Chondrocyte (in vitro differentiated cells): ENCODE measurements at regions not wholly inside any gene's neighbourhood (a gene's known extent, or its start where the extent isn't known, plus 50 kb on each side); places are given as distances from the start of the nearest gene placed in this dataset.
"Not testable (repeated sequence)": the region's sequence is repeated elsewhere in the genome, so short reads cannot be mapped to it uniquely, and the experiment has no call there.

Experiments
- DNase-seq: peaks from one replicate; pipeline ENCODE4 v3.0.0; 2021; ENCODE audit warnings: mixed read lengths, low spot score
- H3K27ac Mint-ChIP-seq: one replicate; pipeline ENCODE4 v1.8.0; 2021; ENCODE audit warnings: mild to moderate bottlenecking, moderate library complexity, mixed read lengths; ENCODE audit not compliant: unreplicated experiment
- H3K27me3 Mint-ChIP-seq: 2 replicates; pipeline ENCODE4 v1.8.0; 2021; ENCODE audit warnings: low read depth, mixed read lengths
- H3K36me3 Mint-ChIP-seq: 2 replicates; pipeline ENCODE4 v1.8.0; 2021; ENCODE audit warnings: low read depth, mixed read lengths
- H3K4me1 Mint-ChIP-seq: 2 replicates; pipeline ENCODE4 v1.8.0; 2021; ENCODE audit warnings: low read depth, mild to moderate bottlenecking, mixed read lengths
- H3K4me3 Mint-ChIP-seq: one replicate; pipeline ENCODE4 v1.8.0; 2021; ENCODE audit warnings: mild to moderate bottlenecking, moderate library complexity, mixed read lengths; ENCODE audit not compliant: unreplicated experiment
- H3K9me3 Mint-ChIP-seq: 2 replicates; pipeline ENCODE4 v1.8.0; 2021; ENCODE audit warnings: low read depth, mixed read lengths
- CTCF ChIP-seq: fragments of 200-600 bp; sonication (generic); IDR thresholded peaks from 2 replicates; pipeline ENCODE4 v1.5.0; 2021; ENCODE audit warnings: antibody characterized with exemption, mild to moderate bottlenecking, moderate library complexity

GRCh38 chr15:91368611-91369010, 268.6 kb downstream of the SV2B start:
- H3K9me3 Mint-ChIP-seq, result peaks cover 35% of the 10 kb centered on the region
- no peaks in the 10 kb centered on the region for H3K36me3 Mint-ChIP-seq
- no peak overlapping the region for H3K27ac Mint-ChIP-seq

GRCh38 chr15:91369823-91370222, 269.8 kb downstream of the SV2B start:
- DNase-seq, result no peak
- H3K27me3 Mint-ChIP-seq, result peaks cover 2% of the 10 kb centered on the region
- H3K36me3 Mint-ChIP-seq, result no peaks in the 10 kb centered on the region
- TF ChIP-seq CTCF, result no peak
- no peak overlapping the region for H3K4me3 Mint-ChIP-seq
- no peak overlapping the region for H3K27ac Mint-ChIP-seq
- H3K9me3 Mint-ChIP-seq, result peaks cover 34% of the 10 kb centered on the region
- H3K4me1 Mint-ChIP-seq, result no peaks in the 10 kb centered on the region

More at GRCh38 chr15:91368611-91369010, 268.6 kb downstream of the SV2B start:
- TF ChIP-seq CTCF, result no peak
- no peak for DNase-seq
- Mint-ChIP-seq H3K4me3 (no peak overlapping the region), H3K27me3 (peaks cover 2% of the 10 kb centered on the region), H3K4me1 (no peaks in the 10 kb centered on the region)

- not testable (repeated sequence) for H3K4me1 Mint-ChIP-seq, H3K27ac Mint-ChIP-seq, DNase-seq, H3K36me3 Mint-ChIP-seq, H3K27me3 Mint-ChIP-seq, H3K4me3 Mint-ChIP-seq
- peaks cover 24% of the 10 kb centered on the region for H3K9me3 Mint-ChIP-seq
Observed at GRCh38 chr15:91371345-91371744, 271.3 kb downstream of the SV2B start.

- Mint-ChIP-seq H3K4me1 (no peaks in the 10 kb centered on the region), H3K9me3 (peaks cover 21% of the 10 kb centered on the region), H3K36me3 (no peaks in the 10 kb centered on the region), H3K27ac (no peak overlapping the region), H3K27me3 (peaks cover 5% of the 10 kb centered on the region), H3K4me3 (no peak overlapping the region)
- TF ChIP-seq CTCF, result no peak
- DNase-seq, result no peak
Observed at GRCh38 chr15:91374336-91374735, 274.3 kb downstream of the SV2B start.

GRCh38 chr15:91376038-91376437, 276.0 kb downstream of the SV2B start:
- no peak for DNase-seq
- peaks cover 26% of the 10 kb centered on the region for H3K9me3 Mint-ChIP-seq
- no peak overlapping the region for H3K27ac Mint-ChIP-seq
- H3K27me3 Mint-ChIP-seq, result peaks cover 5% of the 10 kb centered on the region
- H3K4me3 Mint-ChIP-seq, result no peak overlapping the region
- no peak for TF ChIP-seq CTCF
- no peaks in the 10 kb centered on the region for H3K4me1 Mint-ChIP-seq
- H3K36me3 Mint-ChIP-seq, result no peaks in the 10 kb centered on the region

GRCh38 chr15:91380114-91380513, 280.1 kb downstream of the SV2B start:
- Mint-ChIP-seq H3K4me1 (no peaks in the 10 kb centered on the region), H3K9me3 (peaks cover 5% of the 10 kb centered on the region), H3K27ac (no peak overlapping the region), H3K4me3 (no peak overlapping the region), H3K27me3 (peaks cover 5% of the 10 kb centered on the region), H3K36me3 (no peaks in the 10 kb centered on the region)
- no peak for DNase-seq
- TF ChIP-seq CTCF, result no peak
